Tibial nerve (tissue), 4 donors: ENCODE measurements at regions not wholly inside any gene's neighbourhood (a gene's known extent, or its start where the extent isn't known, plus 50 kb on each side); places are given as distances from the start of the nearest gene placed in this dataset.

ENCODE experiments used
- DNase-seq, 2 donors: peaks; one replicate each; pipeline ENCODE4 v3.0.0-alpha.2; 2019; ENCODE audit warnings: low spot score in 2 of 2
- H3K27ac ChIP-seq, 4 donors: fragments of 200-600 bp; sonication (generic) in 3 of 4; one replicate each; pipeline ENCODE4 v1.5.1; 2017 to 2019; ENCODE audit warnings: mild to moderate bottlenecking in 1 of 4
- H3K27me3 ChIP-seq, 2 donors: fragments of 200-600 bp; sonication (generic) in 1 of 2; one replicate each; pipeline versions ENCODE4 v1.5.1 to v1.6.0; 2017 to 2019
- H3K36me3 ChIP-seq, 3 donors: fragments of 200-600 bp; sonication (generic); one replicate each; pipeline ENCODE4 v1.5.1; 2018 to 2019
- H3K4me1 ChIP-seq, 4 donors: fragments of 200-600 bp; sonication (generic) in 3 of 4; one replicate each; pipeline ENCODE4 v1.5.1; 2017 to 2019
- H3K4me3 ChIP-seq, 4 donors: fragments of 200-600 bp; sonication (generic) in 3 of 4; one replicate each; pipeline ENCODE4 v1.5.1; 2017 to 2019; ENCODE audit warnings: mild to moderate bottlenecking in 1 of 4, moderate library complexity in 1 of 4
- H3K9me3 ChIP-seq, 4 donors: fragments of 200-600 bp; sonication (generic) in 3 of 4; one replicate each; pipeline ENCODE4 v1.5.1; 2017 to 2019
- EP300 ChIP-seq, 2 donors: sonication (generic); formaldehyde crosslinking; IDR thresholded peaks; one replicate each; pipeline ENCODE4 v1.6.1; 2017; ENCODE audit warnings: antibody characterized with exemption in 2 of 2, mild to moderate bottlenecking in 1 of 2
- POLR2A ChIP-seq, 2 donors: fragments of 450-650 bp; IDR thresholded peaks; one replicate each; pipeline ENCODE4 v1.6.1; 2017; ENCODE audit warnings: antibody characterized with exemption in 2 of 2, mild to moderate bottlenecking in 2 of 2, moderate library complexity in 2 of 2
- WGBS, 2 donors: methylation state at CpG; one replicate each; pipeline ENCODE4 v1.1.5; 2018; 5-methylcytosine and 5-hydroxymethylcytosine counted together
- TF ChIP-seq, protein P1 (sequence below), 5 experiments: fragments of 200-600 bp in 3 of 5; fragments of 450-650 bp in 2 of 5; sonication (generic) in 3 of 5; IDR thresholded peaks; one replicate each; pipeline ENCODE4 v1.5.1; 2016 to 2019; ENCODE audit warnings: antibody characterized with exemption in 5 of 5, mild to moderate bottlenecking in 3 of 5, moderate library complexity in 2 of 5

DNA sequence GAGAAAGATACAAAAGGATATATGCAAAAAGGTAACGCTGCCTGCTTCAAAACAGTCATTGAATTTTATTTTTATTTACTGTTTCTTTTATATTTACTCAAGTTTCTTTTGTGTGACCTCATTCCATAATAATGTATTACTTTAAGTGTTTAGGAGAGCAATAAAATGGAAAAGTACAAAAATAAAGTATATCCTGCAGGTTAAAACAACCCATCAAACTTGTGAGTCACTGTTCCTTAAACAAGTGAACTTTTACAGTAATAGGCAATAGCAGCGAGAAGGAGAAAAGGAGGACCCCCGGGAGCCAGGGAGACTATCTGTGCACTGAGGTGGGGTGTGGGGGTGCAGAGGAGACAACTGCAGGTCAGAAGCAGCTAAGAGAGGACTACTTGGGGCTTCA, 124.5 kb downstream of the EN1 start:
- peaks cover 0 to 5% (median 2%) of the 10 kb centered on the region in 4 donors for H3K4me1 ChIP-seq
- H3K4me3 ChIP-seq, result no peak overlapping the region
- WGBS, 2 donors, result 76 to 78% methylated on average over 3 of the region's 3 CpGs
- no peak for DNase-seq
- H3K9me3 ChIP-seq, result peaks cover 0 to 5% (median 0%) of the 10 kb centered on the region in 4 donors
- H3K36me3 ChIP-seq, result no peaks in the 10 kb centered on the region
- H3K27me3 ChIP-seq, result no peaks in the 10 kb centered on the region
- H3K27ac ChIP-seq, result no peak overlapping the region
- TF ChIP-seq, protein P1, sequence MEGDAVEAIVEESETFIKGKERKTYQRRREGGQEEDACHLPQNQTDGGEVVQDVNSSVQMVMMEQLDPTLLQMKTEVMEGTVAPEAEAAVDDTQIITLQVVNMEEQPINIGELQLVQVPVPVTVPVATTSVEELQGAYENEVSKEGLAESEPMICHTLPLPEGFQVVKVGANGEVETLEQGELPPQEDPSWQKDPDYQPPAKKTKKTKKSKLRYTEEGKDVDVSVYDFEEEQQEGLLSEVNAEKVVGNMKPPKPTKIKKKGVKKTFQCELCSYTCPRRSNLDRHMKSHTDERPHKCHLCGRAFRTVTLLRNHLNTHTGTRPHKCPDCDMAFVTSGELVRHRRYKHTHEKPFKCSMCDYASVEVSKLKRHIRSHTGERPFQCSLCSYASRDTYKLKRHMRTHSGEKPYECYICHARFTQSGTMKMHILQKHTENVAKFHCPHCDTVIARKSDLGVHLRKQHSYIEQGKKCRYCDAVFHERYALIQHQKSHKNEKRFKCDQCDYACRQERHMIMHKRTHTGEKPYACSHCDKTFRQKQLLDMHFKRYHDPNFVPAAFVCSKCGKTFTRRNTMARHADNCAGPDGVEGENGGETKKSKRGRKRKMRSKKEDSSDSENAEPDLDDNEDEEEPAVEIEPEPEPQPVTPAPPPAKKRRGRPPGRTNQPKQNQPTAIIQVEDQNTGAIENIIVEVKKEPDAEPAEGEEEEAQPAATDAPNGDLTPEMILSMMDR (IDR thresholded peaks at IDR 0.05), result no peak
- no peak for TF ChIP-seq POLR2A (IDR thresholded peaks at IDR 0.05)
- TF ChIP-seq EP300 (IDR thresholded peaks at IDR 0.05), result no peak

DNA sequence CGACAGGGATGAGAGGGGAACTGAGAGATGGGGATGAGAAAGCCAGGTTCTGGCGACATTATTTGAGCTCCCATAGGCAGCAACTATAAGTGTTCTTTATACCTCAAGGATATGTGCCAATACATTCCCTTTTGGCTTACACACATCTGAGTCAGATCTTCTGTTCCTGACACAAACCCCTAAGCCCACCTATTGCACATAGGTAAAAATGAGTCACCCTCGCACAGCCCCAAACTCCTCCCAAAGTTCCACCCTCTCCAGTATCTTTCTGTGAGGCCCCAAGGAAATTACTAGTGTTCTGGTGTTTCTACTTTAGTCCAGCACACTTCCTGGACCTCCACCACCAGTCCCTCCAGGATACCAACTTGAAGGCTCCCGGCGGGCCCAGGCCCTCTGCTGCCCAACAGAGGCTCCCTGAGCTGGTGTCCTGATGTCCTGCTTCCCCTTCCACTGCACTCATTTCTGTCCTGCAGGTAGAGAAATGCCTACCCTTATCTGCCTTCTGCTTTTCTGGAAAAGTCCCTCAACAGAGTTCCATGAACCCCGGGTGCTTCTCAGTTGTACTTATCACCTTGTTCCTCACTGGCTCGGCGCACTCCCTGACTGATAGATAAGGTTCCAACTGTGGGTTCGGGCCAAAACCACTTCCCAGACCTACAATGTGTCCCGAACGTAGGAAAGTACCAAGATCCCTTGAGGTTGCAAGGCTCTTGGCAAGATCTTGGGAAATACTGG, 125.5 kb downstream of the EN1 start:
- H3K4me1 ChIP-seq, result peaks cover 0 to 5% (median 2%) of the 10 kb centered on the region in 4 donors
- 87 to 91% methylated on average over 11 of the region's 11 CpGs for WGBS, 2 donors
- H3K4me3 ChIP-seq, result no peak overlapping the region
- DNase-seq, result no peak
- H3K27ac ChIP-seq, result no peak overlapping the region
- TF ChIP-seq POLR2A (IDR thresholded peaks at IDR 0.05) (no peak), EP300 (IDR thresholded peaks at IDR 0.05) (no peak)
- TF ChIP-seq, protein P1 (IDR thresholded peaks at IDR 0.05), result no peak
- no peaks in the 10 kb centered on the region for H3K36me3 ChIP-seq
- no peaks in the 10 kb centered on the region for H3K27me3 ChIP-seq
- no peaks in the 10 kb centered on the region for H3K9me3 ChIP-seq

DNA sequence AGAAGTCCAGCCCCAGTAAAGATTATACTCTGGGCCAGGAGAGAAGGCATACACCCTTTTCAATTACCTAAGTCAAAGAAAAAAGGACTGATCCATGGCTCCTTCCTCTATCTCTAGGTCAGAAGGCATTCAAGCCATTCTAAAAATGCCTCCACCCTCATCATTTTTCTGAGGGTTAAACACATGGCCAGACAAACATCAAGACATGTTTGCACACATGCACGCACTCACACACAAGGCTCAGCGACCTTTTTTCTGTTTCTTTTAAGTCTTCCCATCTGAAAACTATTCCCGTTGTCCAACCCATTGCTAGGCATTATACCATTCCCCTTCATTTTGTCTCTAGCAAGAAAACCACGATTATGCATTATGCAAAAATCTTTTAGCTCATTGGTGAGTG, 126.6 kb downstream of the EN1 start:
- Histone ChIP-seq H3K4me1 (peaks cover 0 to 5% (median 2%) of the 10 kb centered on the region in 4 donors), H3K4me3 (no peak overlapping the region), H3K9me3 (no peaks in the 10 kb centered on the region), H3K27ac (no peak overlapping the region), H3K36me3 (no peaks in the 10 kb centered on the region), H3K27me3 (no peaks in the 10 kb centered on the region)
- WGBS, 2 donors, result 83 to 86% methylated on average over 4 of the region's 4 CpGs
- TF ChIP-seq, protein P1 (IDR thresholded peaks at IDR 0.05), result no peak
- TF ChIP-seq EP300 (IDR thresholded peaks at IDR 0.05) (no peak), POLR2A (IDR thresholded peaks at IDR 0.05) (no peak)
- DNase-seq, result no peak

DNA sequence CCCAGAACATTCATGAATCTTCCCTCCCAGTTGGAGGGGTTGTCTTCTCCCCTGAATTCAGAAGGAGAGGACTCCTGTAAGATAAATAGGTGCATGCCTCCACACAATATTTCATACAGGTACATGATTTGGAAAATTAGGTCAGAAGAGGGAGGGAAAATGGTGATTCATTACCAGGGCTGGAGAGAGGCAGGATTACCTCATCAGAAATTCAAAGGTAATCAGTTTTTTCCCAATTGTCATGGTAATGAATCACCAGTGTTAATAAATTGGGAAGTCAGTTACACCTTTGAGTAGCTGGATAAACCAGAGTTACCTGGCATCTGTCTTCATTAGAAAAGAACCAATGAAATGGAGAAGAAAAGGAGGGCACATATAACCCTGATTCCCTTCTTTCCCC, 128.5 kb downstream of the EN1 start:
- no peaks in the 10 kb centered on the region for H3K9me3 ChIP-seq
- DNase-seq, result no peak

DNA sequence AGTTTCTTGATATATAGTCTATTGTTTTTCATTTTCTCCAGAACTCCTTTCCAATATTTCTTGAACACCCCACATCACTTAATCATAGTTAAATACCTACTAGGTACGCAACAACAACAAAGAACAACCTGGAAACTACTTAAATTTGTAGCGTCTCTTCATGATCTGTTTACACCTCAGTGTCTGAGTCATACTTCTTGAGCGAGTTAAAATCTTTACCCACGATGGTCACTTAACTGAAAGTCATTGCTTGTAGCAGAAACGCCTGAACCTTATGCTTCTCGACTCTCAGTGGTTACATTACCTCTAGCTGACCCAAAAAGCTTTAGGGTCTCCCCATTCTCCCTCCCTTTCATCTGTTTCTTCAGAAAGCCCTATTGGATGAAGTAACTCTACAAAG, 131.3 kb downstream of the EN1 start:
- no peaks in the 10 kb centered on the region for H3K36me3 ChIP-seq
- TF ChIP-seq, protein P1 (IDR thresholded peaks at IDR 0.05), result no peak
- H3K9me3 ChIP-seq, result no peaks in the 10 kb centered on the region
- no peaks in the 10 kb centered on the region for H3K4me1 ChIP-seq
- no peaks in the 10 kb centered on the region for H3K27me3 ChIP-seq
- no peak for DNase-seq
- no peak overlapping the region for H3K4me3 ChIP-seq
- no peak overlapping the region for H3K27ac ChIP-seq
- 86 to 90% methylated on average over 6 of the region's 6 CpGs for WGBS, 2 donors

More for the DNA sequence above, 128.5 kb downstream of the EN1 start:
- Histone ChIP-seq H3K27ac (no peak overlapping the region), H3K4me3 (no peak overlapping the region), H3K27me3 (no peaks in the 10 kb centered on the region), H3K36me3 (no peaks in the 10 kb centered on the region), H3K4me1 (peaks cover 0 to 5% (median 2%) of the 10 kb centered on the region in 4 donors)
- TF ChIP-seq EP300 (IDR thresholded peaks at IDR 0.05) (no peak), POLR2A (IDR thresholded peaks at IDR 0.05) (no peak)
- TF ChIP-seq, protein P1 (IDR thresholded peaks at IDR 0.05), result no peak
